ENCODE measurements at regions not wholly inside any gene's neighbourhood (a gene's known extent, or its start where the extent isn't known, plus 50 kb on each side); places are given as distances from the start of the nearest gene placed in this dataset.

DNA sequence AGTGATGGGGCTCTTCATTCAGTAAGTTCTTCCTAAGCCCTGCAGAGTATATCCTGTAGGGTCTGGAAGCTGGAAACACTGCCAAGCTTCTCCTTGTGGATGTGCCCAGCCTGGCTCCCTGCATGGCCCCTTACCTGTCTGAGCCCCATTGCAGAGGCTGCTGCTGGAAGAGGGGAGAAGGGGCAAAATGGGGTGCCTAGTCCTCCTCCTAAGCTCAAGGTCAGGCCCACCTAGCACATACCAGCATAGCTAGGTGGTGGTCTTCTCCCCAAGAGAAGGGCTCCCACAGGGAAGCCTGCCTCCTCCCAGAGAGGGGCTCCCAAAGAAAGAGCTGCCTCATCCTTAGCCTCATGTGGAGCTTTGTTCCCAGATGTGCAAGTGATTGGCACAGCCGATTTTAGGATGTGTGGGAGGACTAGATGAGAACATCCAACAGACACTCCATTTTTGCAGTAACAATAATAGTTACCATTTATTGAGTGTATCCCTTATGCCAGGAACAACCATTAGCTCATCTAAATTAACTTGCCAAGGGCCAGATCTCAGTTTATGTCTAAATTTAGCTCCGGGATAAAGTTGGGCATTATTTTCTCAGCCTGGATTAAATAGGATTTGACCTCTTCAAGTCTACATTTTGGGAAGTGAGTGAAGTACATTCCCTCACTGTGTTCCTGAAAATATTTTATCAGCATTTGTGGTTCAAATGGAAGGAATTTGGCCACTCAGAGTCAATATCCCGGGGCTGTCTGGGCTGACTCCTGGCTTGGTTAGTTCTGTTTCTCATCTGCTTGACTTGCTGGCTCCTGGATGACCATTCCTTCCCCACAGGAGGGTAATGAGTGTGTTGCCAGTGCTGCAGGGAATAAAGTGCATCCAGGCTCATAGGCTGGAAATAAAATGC, 291.1 kb upstream of the ROPN1 start (continued):
- TF ChIP-seq, protein P1, sequence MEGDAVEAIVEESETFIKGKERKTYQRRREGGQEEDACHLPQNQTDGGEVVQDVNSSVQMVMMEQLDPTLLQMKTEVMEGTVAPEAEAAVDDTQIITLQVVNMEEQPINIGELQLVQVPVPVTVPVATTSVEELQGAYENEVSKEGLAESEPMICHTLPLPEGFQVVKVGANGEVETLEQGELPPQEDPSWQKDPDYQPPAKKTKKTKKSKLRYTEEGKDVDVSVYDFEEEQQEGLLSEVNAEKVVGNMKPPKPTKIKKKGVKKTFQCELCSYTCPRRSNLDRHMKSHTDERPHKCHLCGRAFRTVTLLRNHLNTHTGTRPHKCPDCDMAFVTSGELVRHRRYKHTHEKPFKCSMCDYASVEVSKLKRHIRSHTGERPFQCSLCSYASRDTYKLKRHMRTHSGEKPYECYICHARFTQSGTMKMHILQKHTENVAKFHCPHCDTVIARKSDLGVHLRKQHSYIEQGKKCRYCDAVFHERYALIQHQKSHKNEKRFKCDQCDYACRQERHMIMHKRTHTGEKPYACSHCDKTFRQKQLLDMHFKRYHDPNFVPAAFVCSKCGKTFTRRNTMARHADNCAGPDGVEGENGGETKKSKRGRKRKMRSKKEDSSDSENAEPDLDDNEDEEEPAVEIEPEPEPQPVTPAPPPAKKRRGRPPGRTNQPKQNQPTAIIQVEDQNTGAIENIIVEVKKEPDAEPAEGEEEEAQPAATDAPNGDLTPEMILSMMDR (IDR thresholded peaks at IDR 0.05; ENCODE audit: control extremely low read depth in 1 of 3, insufficient read depth in 1 of 3, low read depth in 1 of 3, low read length in 3 of 3) = no peak
- TF ChIP-seq GABPA (IDR thresholded peaks at IDR 0.05; ENCODE audit: borderline replicate concordance, insufficient read depth, low read length) (no peak), TEAD4 (IDR thresholded peaks at IDR 0.05; ENCODE audit: low read depth, low read length) (no peak), FOSL1 (IDR thresholded peaks at IDR 0.05; ENCODE audit: insufficient read depth, low read depth, low read length) (no peak), EP300 (IDR thresholded peaks at IDR 0.05; ENCODE audit: borderline replicate concordance in 1 of 2, low read depth in 2 of 2, low read length in 2 of 2) (no peak)
- TF ChIP-seq, protein P2, sequence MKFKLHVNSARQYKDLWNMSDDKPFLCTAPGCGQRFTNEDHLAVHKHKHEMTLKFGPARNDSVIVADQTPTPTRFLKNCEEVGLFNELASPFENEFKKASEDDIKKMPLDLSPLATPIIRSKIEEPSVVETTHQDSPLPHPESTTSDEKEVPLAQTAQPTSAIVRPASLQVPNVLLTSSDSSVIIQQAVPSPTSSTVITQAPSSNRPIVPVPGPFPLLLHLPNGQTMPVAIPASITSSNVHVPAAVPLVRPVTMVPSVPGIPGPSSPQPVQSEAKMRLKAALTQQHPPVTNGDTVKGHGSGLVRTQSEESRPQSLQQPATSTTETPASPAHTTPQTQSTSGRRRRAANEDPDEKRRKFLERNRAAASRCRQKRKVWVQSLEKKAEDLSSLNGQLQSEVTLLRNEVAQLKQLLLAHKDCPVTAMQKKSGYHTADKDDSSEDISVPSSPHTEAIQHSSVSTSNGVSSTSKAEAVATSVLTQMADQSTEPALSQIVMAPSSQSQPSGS (IDR thresholded peaks at IDR 0.05; ENCODE audit: low read length) = no peak
